ENCODE measurements at regions not wholly inside any gene's neighbourhood (a gene's known extent, or its start where the extent isn't known, plus 50 kb on each side); places are given as distances from the start of the nearest gene placed in this dataset.

GRCh38 chr1:74818241-74818640 is 85.3 kb downstream of the TYW3 start:
- Histone ChIP-seq H3K27ac (ENCODE audit: low read depth, low read length, poor library complexity, severe bottlenecking) (no peak overlapping the region), H3F3A (ENCODE audit: insufficient read depth, low read length) (no peaks in the 10 kb centered on the region), H3K79me2 (ENCODE audit: insufficient read depth, low read length) (no peaks in the 10 kb centered on the region), H3K9me2 (ENCODE audit: low read depth, low read length) (no peaks in the 10 kb centered on the region), H3K36me3 (ENCODE audit: insufficient read depth, low read length) (no peaks in the 10 kb centered on the region), H2AFZ (ENCODE audit: low read length) (no peak overlapping the region), H4K20me1 (ENCODE audit: insufficient read depth, low read length) (no peaks in the 10 kb centered on the region), H3K9ac (ENCODE audit: low read length) (no peak overlapping the region), H3K4me1 (ENCODE audit: insufficient read depth, low read length, severe bottlenecking) (no peaks in the 10 kb centered on the region), H3K27me3 (ENCODE audit: insufficient read depth, low read length) (no peaks in the 10 kb centered on the region), H3K4me3 (ENCODE audit: low read depth, low read length, poor library complexity, severe bottlenecking) (no peak overlapping the region), H3K4me2 (ENCODE audit: low read length) (no peak overlapping the region), H3K9me3 (ENCODE audit: low read length) (no peaks in the 10 kb centered on the region)
- no peak for TF ChIP-seq CTCF (IDR thresholded peaks at IDR 0.05; ENCODE audit: low read length)
- no peak for TF ChIP-seq EZH2 (IDR thresholded peaks at IDR 0.05; ENCODE audit: borderline replicate concordance, low read length)

GRCh38 chr1:74818661-74819456 is 85.9 kb downstream of the TYW3 start:
- no peak overlapping the region for H3K4me2 ChIP-seq (ENCODE audit: low read length)
- no peaks in the 10 kb centered on the region for H3K9me2 ChIP-seq (ENCODE audit: low read depth, low read length)
- H2AFZ ChIP-seq (ENCODE audit: low read length), result no peak overlapping the region
- TF ChIP-seq EZH2 (IDR thresholded peaks at IDR 0.05; ENCODE audit: borderline replicate concordance, low read length) (no peak), CTCF (IDR thresholded peaks at IDR 0.05; ENCODE audit: low read length) (no peak)
- H3K79me2 ChIP-seq (ENCODE audit: insufficient read depth, low read length), result no peaks in the 10 kb centered on the region
- H4K20me1 ChIP-seq (ENCODE audit: insufficient read depth, low read length), result no peaks in the 10 kb centered on the region
- no peaks in the 10 kb centered on the region for H3K27me3 ChIP-seq (ENCODE audit: insufficient read depth, low read length)
- no peak overlapping the region for H3K9ac ChIP-seq (ENCODE audit: low read length)
- H3K4me3 ChIP-seq (ENCODE audit: low read depth, low read length, poor library complexity, severe bottlenecking), result no peak overlapping the region
- H3K4me1 ChIP-seq (ENCODE audit: insufficient read depth, low read length, severe bottlenecking), result no peaks in the 10 kb centered on the region
- no peaks in the 10 kb centered on the region for H3F3A ChIP-seq (ENCODE audit: insufficient read depth, low read length)
- H3K9me3 ChIP-seq (ENCODE audit: low read length), result no peaks in the 10 kb centered on the region
- no peaks in the 10 kb centered on the region for H3K36me3 ChIP-seq (ENCODE audit: insufficient read depth, low read length)
- no peak overlapping the region for H3K27ac ChIP-seq (ENCODE audit: low read depth, low read length, poor library complexity, severe bottlenecking)

GRCh38 chr1:74822851-74823401 is 90.0 kb downstream of the TYW3 start:
- no peak overlapping the region for H3K4me3 ChIP-seq (ENCODE audit: low read depth, low read length, poor library complexity, severe bottlenecking)
- no peaks in the 10 kb centered on the region for H3K9me2 ChIP-seq (ENCODE audit: low read depth, low read length)
- no peak overlapping the region for H3K27ac ChIP-seq (ENCODE audit: low read depth, low read length, poor library complexity, severe bottlenecking)
- H4K20me1 ChIP-seq (ENCODE audit: insufficient read depth, low read length), result no peaks in the 10 kb centered on the region
- TF ChIP-seq EZH2 (IDR thresholded peaks at IDR 0.05; ENCODE audit: borderline replicate concordance, low read length), result no peak
- H3K9me3 ChIP-seq (ENCODE audit: low read length), result no peaks in the 10 kb centered on the region
- H3K36me3 ChIP-seq (ENCODE audit: insufficient read depth, low read length), result no peaks in the 10 kb centered on the region
- no peaks in the 10 kb centered on the region for H3F3A ChIP-seq (ENCODE audit: insufficient read depth, low read length)
- H2AFZ ChIP-seq (ENCODE audit: low read length), result no peak overlapping the region
- no peaks in the 10 kb centered on the region for H3K79me2 ChIP-seq (ENCODE audit: insufficient read depth, low read length)
- no peak overlapping the region for H3K4me2 ChIP-seq (ENCODE audit: low read length)
- H3K27me3 ChIP-seq (ENCODE audit: insufficient read depth, low read length), result no peaks in the 10 kb centered on the region
- no peaks in the 10 kb centered on the region for H3K4me1 ChIP-seq (ENCODE audit: insufficient read depth, low read length, severe bottlenecking)
- H3K9ac ChIP-seq (ENCODE audit: low read length), result no peak overlapping the region
